ENCODE measurements at regions not wholly inside any gene's neighbourhood (a gene's known extent, or its start where the extent isn't known, plus 50 kb on each side); places are given as distances from the start of the nearest gene placed in this dataset.

DNA sequence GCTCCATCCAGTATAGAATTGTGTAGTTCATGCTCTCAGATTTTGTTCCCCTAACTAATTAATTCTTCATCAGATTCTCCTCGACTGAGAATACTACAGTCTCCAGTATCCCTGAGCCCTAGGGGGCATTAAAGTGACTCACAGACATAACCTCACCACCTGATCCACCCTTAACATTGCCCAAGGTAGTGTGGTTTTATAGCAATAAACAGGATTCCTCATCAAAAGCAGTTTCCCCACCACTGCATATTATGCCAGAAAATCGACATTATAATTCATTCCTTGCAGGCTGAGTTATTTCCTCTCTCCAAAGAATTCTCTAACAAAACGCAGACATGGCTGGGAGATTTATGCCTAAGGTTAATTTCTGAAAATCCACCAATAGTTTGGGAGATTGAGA lies 1402.5 kb upstream of the CELF2 start:
- peak; percentile 55 for DNase-seq

DNA sequence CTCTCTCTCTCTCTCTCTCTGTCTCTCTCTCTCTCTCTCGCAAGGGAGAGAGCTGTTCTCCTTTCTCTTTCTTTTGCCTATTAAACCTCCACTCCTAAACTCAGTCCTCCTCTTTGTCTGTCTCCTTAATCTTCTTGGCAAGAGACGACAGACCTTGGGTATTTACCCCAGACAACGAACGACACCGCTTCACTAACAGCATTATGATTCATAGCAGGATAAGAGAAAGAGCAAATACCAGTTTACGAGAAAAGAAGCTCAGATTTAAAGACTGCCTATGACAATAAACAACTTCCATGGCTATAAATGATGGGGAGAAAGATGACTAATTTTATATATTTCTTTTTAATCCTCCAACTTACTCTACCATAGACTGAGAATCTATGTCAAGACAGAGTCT lies 1396.5 kb upstream of the CELF2 start:
- peak; percentile 5 for DNase-seq

DNA sequence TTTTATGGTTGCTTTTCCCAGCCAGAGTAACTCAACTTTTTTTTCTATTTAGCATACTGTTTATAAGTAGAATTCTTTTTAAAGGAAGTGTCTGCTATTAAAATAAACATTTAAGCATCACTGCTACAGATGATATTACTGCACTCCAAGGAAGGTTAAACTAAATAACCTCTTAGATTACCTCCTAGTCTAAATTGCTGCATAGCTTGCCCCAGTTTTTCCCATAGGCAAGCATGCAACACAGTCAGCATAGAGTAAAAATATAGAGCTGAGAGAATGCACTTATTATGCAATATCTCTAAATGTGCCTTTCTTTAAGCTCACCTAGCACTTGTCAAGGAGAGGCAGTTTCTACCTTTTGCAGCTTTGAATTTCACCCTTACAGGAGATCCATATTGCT lies 1392.4 kb upstream of the CELF2 start:
- DNase-seq, result no peak

DNA sequence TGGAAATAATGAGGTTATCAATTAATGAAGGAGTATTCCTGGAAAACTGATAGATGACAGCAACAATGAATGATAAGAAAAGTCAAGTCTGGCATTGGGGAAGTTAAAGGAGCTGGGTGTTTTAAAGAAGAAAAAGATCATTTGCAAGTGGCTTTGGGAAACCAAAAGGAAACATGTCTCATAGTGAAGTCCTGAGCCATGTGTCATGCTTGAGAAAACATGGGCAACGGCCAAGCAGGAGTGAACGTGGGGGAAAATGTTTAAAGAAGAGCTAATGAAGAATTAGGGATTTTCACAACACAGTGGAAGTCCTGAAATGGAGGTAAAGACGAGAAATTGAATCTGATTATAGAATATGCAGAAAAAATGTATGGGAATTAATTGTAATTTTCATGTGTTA lies 1383.2 kb upstream of the CELF2 start:
- no peak for DNase-seq

DNA sequence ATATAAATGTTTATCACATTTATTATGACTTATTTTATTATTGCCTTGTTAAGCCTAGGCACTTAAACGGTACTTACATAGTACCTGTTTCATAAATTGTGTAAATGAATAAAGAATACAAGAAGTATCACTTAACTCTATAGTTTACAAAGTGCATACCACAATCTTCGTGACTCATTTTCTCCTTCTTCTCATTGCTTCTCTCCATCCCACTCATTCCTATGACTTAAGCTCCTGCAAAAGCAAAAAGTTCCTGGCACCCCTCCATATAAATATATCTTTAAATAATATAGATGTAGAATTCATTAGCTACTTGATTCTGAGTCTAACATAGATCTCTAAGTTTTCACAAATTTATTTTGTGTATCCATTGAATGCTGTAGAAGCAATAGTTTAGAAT lies 1382.0 kb upstream of the CELF2 start:
- DNase-seq, result no peak

DNA sequence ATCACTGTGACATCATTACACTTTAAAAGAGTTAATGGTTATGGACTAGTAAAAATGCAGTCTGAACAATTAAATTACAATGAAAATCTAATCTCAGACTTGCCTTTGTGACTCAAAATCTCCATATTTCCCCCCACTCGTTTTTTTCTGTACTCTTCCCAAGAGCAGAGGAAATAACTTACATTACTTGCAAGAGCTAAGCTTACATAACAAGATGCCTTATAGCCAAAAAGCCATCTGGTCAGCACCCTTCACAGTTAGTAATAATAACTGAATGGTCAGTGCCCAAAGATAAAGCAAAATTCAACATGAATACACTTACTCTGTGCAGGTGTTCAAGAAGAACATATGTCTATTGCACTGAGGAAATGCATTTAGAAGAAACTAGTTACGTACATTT lies 1381.5 kb upstream of the CELF2 start:
- DNase-seq, result no peak

DNA sequence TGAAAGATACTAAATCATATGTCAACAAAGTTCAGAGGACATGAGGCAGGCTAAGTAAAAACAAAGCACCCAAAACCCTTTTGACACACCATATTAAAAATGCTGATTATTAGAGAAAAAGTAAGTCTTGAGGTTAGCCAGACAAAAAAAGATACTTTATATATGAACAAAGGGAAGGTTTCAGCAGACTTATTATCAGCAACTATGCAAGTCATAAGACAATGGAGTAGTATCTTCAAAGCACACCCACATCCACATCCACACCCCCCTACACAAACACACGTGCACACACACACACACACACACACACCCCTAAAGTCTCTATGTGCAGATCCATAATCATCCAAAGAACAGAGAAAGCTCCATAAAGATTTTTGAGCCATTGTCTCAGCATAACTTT lies 1373.9 kb upstream of the CELF2 start:
- no peak for DNase-seq

DNA sequence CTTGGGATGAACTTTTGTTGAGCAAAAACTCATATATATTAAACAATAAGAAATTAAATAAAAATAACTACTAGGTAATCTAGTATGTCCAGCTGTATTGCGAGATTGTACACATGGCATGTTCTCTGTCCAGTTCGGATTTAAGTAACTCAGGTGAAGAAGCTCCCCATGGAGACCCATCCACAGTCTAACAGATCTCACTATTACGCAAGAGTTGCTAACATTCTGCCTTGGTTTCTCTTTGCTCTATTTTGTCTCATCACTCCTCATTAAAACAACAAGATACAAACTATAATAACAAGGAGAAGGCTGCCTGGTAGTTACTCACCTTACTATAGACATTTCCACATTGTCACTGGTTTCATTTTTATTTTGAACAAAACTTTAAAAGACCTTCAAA lies 1372.3 kb upstream of the CELF2 start:
- no peak for DNase-seq

DNA sequence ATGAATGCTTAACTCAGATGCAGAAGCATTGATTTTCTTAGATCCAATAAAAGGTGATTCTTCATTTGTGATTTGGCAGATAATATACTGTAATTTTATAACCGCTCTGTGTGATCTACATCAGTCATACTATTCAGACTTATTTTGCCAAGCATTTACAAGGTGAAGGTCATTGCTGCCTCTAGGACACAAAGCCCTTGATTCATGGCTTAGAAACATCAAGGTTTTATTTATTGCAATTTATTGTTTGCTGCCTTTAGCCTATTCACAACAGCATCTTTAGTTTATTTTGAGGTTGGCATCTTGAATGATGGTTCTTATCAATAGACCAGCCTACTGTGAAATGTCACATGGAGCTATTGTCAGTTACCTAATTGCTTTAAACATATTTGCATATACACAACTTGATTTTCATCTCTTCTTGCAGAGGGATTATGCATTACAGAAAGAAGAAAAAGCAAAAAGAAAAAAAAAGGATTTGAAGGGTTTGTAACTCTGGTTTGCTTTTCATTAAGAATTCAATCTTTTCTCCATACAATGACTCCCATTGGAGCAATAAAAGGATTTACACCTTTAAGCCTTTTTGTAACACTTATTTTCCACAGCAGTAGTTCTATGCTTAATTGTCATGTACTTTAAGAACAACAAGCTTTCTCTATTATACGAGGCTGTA lies 1371.6 kb upstream of the CELF2 start:
- no peak for DNase-seq

DNA sequence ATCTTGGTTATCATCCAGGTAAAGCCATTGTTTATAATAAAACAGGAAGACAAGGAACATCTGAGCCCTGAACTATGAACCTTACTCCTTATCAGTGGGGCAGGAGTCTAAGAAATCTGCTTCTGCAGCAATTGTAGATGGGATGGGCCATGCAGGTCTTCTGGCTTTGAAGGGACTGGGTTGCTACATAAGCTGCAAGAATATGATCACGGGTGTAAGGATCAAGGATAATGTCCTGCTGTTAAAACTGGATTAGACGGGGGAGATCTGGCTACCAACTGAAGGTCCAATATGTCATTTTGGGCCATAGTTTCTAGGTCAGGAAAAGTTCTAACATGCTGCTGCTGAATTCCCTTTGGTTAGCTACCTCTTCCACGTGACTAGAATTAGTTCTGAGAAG lies 1363.4 kb upstream of the CELF2 start:
- DNase-seq, result no peak

DNA sequence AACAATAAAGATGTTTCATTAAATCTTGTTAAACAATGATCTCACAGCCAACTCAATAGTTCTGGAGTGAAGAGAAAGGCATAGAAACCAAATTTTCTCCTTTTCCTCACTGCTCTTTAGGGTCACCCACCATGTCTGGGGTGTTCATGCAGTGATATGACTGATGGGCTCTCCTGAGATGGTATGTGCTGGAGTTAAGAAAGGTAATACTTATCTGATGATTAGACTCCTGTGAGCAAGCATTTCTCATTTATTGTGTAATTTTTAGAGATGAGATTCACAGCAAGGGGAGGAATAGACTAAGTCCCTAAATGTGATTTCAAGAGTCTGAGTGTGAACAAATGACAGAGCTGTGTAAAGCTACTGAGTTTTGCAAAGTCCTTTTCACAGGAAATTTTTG lies 1361.3 kb upstream of the CELF2 start:
- no peak for DNase-seq

DNA sequence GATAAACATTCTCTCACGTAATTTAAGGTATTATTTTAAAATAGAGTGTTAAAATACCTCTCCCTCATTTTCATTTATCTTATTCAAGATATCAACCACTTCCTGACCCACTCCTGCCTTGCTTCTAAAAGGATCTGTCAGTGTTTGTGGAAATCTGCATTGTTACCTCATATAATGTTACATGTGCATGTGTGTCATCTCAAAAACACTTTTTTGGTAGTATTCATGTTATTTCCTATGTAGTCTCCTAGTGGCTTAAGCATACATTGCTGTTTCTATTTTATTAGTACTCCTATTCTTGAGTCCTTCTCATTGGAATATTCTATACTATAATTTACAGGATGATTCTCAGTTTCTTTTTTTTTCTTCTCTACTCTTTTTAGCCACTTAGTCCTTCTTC lies 1360.7 kb upstream of the CELF2 start:
- DNase-seq, result no peak

DNA sequence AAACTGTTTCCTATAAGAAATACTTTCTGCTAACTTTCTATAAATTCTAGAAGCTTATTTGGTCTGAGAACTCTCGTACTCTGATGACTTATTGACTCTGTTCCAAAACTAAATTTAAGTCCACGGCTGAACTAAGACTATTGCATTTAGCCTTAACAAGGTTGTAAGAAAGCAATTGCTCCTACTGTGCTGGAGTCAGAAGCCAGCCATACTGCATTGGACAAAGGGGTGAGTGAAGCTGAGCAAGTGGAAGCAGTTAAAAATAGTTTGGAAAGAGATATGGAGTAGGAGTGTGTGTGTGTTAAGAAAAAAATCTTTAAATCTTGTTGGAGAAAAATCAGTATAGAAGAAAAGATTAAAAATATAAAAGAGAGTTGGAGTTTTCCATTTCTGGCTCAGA lies 1360.1 kb upstream of the CELF2 start:
- DNase-seq, result no peak

DNA sequence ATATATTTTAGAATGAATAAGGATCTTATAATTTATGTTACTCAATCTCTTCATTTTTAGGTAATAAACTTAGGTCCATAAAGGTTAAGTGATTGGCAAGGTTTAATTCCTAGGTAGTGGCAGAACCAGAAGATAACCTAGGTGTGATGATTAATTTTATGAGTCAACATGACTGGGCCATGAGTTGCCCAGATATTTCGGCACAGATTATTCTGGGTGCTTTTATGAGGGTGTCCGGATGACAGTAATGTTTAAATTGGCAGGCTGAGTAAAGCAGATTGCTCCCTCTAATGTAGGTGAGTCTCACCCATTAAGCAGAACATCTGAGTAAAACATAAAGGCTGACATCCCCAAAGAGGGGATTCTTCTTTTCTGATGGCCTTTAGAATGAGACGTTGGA lies 1349.3 kb upstream of the CELF2 start:
- DNase-seq, result no peak

DNA sequence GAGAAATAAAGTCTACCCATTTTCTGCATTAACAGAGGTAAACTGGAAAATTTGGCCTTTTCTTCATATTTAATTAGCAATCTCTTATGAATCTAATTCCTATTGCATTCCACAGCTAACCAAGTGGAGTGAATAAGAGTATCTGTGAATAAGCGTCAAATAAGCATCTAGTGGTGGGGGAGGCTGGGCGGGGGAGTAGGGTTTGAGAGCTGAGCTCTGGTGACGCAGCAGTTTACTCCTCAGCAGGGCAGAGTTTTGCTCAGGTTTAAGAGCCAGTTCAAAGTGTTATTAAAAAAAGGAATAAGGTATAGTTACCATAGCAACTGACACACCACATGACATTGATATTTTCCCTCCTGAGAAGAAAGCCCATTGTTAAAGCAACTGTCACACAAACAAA lies 1346.8 kb upstream of the CELF2 start:
- DNase-seq, result no peak

DNA sequence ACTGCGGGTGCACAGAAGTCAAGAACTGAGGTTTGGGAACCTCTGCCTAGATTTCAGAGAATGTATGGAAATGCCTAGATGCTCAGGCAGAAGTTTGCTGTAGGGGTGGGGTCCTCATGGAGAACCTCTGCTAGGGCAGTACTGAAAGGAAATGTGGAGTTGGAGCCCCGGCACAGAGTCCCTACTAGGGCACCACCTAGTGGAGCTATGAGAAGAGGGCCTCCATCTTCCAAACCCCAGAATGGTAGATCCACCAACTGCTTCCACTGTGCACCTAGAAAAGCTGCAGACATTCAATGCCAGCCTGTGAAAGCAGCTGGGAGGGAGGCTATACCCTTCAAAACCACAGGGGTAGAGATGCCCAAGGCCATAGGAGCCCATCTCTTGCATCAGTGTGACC lies 1336.0 kb upstream of the CELF2 start:
- no peak for DNase-seq

DNA sequence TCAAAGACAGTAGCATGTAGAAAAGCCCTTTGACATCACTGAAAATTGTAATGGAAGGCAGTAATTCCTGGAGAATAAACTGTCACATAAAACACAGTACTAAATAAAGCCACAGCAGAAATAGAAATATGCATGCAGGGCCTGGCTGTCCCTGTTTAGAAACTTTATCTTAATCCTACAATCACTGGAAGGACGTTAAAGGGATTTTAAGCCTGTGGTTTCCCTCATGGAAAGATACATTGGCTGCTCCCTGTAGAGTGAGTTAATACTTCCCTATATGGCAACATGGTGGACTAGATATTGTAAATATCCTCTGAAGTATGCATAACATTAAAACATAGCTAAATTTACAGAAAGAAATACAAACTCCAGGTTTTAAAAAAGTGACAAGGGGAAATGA lies 1334.9 kb upstream of the CELF2 start:
- no peak for DNase-seq

DNA sequence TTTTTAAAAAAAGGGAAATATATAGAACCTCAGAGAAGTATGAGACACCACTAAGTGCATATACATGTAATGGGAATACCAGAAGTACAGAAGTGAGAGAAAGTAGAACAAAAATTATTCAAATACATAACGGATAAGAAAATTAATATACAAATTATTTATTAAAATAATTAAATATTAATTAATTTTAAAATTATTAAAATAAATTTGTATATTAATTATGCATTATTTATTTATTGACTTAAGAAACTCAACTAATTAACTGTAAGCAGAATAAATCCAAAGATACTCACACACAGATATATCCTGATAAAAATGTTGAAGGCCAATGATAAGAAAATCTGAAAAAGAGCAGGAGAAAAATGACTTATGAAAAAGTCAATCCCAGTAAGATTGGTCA lies 1333.5 kb upstream of the CELF2 start:
- DNase-seq, result no peak

DNA sequence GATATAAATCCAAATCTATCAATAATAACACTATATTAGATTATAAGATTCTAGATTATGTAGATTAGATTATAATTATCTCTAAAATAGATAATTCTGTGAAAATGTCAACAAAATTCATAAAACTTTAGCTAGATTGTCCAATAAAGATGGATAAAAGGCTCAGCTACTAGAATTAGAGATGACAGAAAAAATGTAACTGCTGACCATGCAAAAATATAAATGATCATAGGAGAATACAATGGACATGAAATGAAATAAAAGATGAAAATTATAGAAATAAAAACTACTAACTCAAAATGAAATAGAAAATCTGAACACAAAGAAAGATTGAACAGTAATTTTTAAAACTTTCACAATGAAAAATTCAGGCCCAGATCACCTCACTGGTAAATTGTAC lies 1332.1 kb upstream of the CELF2 start:
- no peak for DNase-seq

DNA sequence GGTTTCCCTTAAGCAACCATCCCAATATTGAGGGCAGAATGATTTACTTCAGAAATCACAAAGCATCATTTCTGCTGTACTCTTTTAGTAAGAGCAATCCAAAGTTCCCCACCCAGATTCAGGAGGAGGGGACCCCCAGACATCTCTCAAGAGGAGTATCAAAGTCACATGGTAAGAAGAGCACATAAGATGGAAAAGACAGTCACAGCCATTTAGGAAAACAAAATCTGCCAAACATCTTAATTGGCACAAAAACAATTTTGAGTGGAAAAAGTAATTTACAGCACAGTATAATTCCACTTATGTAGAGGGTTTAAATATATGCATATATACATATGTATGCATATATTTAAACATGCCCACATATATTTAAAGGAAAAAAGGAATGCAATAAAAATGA lies 1329.0 kb upstream of the CELF2 start:
- DNase-seq, result no peak

DNA sequence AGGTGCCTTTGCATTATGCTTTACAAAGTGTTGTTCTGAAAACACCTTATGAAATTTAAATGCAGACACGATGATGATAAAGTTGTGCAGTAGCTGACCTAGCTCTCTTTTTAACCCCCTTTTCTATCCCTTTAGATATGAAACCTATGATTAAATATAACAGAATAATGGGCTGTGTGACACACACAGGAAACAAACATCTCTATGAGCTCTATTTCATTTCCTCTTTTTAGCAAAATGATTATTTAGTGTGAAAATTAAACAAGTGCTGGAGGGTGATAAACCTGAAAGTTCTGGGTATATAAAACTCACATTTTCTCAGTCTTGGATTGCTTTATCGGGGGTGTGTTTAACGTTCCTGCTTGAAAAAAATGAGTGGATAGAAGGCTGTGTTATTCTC lies 1310.5 kb upstream of the CELF2 start:
- no peak for DNase-seq

DNA sequence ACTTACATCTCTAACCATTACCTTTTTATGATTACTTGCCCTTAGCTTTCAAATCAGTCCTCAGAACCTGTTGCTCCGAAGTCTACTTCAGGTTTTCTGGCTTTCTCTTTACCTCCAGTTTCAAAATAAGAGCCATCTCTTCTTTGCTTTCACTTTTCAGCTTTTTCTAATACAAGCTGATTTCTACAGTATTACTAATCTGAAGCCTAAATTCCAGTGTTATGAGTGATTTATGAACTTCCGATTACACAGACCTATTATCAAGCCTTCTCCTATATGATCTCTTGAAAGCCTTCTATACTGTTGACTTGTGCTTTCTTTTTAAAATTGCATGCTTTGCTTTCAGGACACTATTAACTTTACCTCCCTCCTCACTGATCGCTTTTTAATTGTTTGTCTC lies 1307.8 kb upstream of the CELF2 start:
- DNase-seq, result no peak

DNA sequence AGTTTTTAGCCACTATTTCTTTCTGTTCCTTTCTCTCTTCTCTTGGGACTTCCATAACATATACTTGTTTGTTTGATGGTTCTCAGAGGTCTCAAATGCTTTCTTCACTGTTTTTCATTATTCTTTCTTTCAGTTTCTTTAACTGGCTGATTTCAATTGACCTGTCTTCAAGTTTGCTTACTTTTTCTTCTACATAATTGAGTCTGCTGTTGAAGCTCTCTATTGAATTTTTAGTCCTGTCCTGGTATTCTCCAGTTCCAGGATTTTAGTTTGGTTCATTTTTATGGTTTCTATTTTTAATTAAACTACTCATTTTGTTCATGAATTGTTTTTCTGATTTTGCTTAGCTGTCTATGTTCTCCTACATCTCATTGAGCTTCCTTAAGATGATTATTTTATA lies 1305.3 kb upstream of the CELF2 start:
- no peak for DNase-seq

DNA sequence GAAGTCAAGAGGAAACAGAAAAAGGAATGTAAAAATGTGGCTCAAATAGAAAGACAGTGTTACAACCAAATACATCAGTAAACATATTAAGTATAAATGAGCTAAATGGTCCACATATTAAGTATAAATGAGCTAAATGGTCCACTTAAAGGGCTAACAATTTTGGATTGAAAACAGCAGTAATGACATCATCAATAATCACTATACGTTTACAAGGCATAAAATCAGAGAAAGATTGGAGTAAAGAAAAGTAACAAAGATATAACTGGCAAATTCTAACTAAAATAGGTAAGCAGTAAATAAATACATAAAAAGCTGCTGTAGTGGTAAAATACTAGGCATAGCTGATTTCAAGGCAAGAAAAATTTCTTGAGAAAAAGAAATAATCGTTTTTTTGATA lies 1298.4 kb upstream of the CELF2 start:
- DNase-seq, result no peak

DNA sequence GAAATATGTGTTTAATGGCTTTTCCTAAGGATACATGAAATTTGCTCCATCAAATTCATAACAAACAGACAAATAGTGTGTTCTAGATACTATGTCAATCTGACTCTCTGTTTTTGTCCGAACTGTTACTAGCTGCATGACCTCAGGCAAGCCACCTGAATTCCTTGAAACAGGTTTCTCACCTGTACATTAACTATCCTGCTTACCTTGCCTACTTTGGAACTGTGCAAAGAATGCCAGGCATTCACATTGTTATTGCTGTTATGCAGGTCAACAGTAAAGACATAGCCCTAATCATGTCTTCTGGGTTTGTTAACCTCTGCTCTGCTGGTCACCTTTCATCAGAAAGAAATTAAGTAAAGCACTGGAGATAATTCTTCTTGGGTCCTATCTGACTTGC lies 1283.9 kb upstream of the CELF2 start:
- no peak for DNase-seq

DNA sequence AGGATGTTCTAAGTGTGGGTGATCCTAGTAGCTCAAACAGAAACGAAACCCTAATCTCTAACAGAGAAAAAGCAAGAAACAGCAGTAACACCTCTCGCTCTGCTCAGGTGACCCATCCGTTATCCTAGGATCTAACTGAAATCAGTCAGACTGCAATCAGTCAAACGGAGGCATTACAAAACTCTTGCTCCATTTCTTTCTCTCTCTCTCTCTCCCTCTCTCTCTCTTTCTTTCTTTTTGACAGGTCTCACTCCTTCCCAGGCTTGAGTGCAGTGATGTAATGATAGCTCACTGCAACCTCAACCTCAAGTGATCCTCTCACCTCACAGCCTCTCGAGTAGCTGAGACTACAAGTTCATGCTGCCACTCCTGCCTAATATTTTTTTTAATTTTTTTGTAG lies 1283.5 kb upstream of the CELF2 start:
- DNase-seq, result no peak
